HCT116 (cell line): ENCODE measurements at regions not wholly inside any gene's neighbourhood (a gene's known extent, or its start where the extent isn't known, plus 50 kb on each side); places are given as distances from the start of the nearest gene placed in this dataset.

Source experiments
- ATAC-seq: fragments of 200-7000 bp; cut with Tn5 transposase; 2 replicates; pipeline ENCODE4 v1.9.1; 2020; ENCODE audit warnings: mild to moderate bottlenecking, moderate library complexity
- BruUV-seq: library from RNA; stranded (reverse); fragments of 400-500 nt; replicated peaks from 2 replicates; lab custom pipeline; 2021; lab: Mats Ljungman, UMichigan
- CTCF ChIA-PET: fragments of 300-600 bp; sonication (Branson Sonifier 250); formaldehyde crosslinking; loops from one replicate; lab custom pipeline; 2021; ENCODE audit warnings: antibody characterized with exemption; lab: Charles Lee
- POLR2A ChIA-PET: fragments of 300-600, 350-600 bp; sonication (Branson Sonifier 250); formaldehyde crosslinking; loops from one replicate; lab custom pipeline; 2021; ENCODE audit warnings: antibody characterized with exemption; lab: Charles Lee
- RAD21 ChIA-PET, 2 experiments: fragments of 300-600 bp; sonication (Branson Sonifier 250); formaldehyde crosslinking; loops; one replicate each; lab custom pipeline; 2023; ENCODE audit warnings: low total read pairs in 2 of 2; ENCODE audit not compliant: uncharacterized antibody in 2 of 2, unreplicated experiment in 2 of 2, low non-redundant PET in 1 of 2; lab: Charles Lee
- DNase-seq: peaks from one replicate; pipeline ENCODE4 v3.0.0-alpha.2; 2010; ENCODE audit warnings: low read depth, low spot score
- H2AFZ ChIP-seq: fragments of 200-600 bp; shearing (Covaris generic), sonication (generic); 2 replicates; pipeline ENCODE4 v1.6.1; 2017; ENCODE audit warnings: low read depth, mixed run types, mixed read lengths, antibody characterized with exemption, low read length; ENCODE audit not compliant: poor library complexity, severe bottlenecking
- H3K27ac ChIP-seq: 2 replicates; pipeline ENCODE4 v1.5.1; 2012; ENCODE audit warnings: low read depth, low read length
- H3K27me3 ChIP-seq: fragments of 200-600 bp; sonication (generic); 2 replicates; pipeline ENCODE4 v1.6.1; 2016; ENCODE audit warnings: mixed run types, low read length, mixed read lengths; ENCODE audit not compliant: insufficient read depth
- H3K36me3 ChIP-seq, 2 experiments: fragments of 200-500 bp in 1 of 2; fragments of 200-600 bp in 1 of 2; sonication (Bioruptor generic) in 1 of 2; sonication (generic) in 1 of 2; 2 replicates each; pipeline versions ENCODE4 v1.5.1 to v1.6.1; 2014 to 2016; ENCODE audit warnings: low read length in 2 of 2, inconsistent platforms in 1 of 2, mixed read lengths in 1 of 2, mixed run types in 1 of 2; ENCODE audit not compliant: insufficient read depth in 2 of 2, control insufficient read depth in 1 of 2
- H3K4me1 ChIP-seq, 2 experiments: fragments of 200-600 bp in 1 of 2; sonication (generic) in 1 of 2; 2 replicates each; pipeline versions ENCODE4 v1.5.1 to v1.6.1; 2012 to 2017; ENCODE audit warnings: low read length in 2 of 2, inconsistent platforms in 1 of 2, mild to moderate bottlenecking in 1 of 2, mixed read lengths in 1 of 2, mixed run types in 1 of 2, moderate library complexity in 1 of 2; ENCODE audit not compliant: insufficient read depth in 2 of 2, control insufficient read depth in 1 of 2
- H3K4me2 ChIP-seq: fragments of 200-600 bp; sonication (generic); 2 replicates; pipeline ENCODE4 v1.6.1; 2017; ENCODE audit warnings: mixed run types, low read length, mixed read lengths
- H3K4me3 ChIP-seq, 2 experiments: fragments of 200-600 bp in 1 of 2; sonication (generic) in 1 of 2; replicated peaks in 1 of 2; 2 replicates each; pipeline ENCODE4 v1.5.1; 2011 to 2016; ENCODE audit warnings: low read length in 2 of 2, control low read depth in 1 of 2, low read depth in 1 of 2, mild to moderate bottlenecking in 1 of 2, mixed read lengths in 1 of 2, mixed run types in 1 of 2
- H3K79me2 ChIP-seq: fragments of 200-600 bp; sonication (generic); 2 replicates; pipeline ENCODE4 v1.6.1; 2017; ENCODE audit warnings: mild to moderate bottlenecking, mixed run types, low read length, moderate library complexity, mixed read lengths; ENCODE audit not compliant: insufficient read depth
- H3K9ac ChIP-seq: fragments of 200-600 bp; sonication (generic); 2 replicates; pipeline ENCODE4 v1.6.1; 2016; ENCODE audit warnings: low read length, mixed read lengths
- H3K9me2 ChIP-seq: fragments of 200-600 bp; sonication (generic), shearing (Covaris generic); 2 replicates; pipeline ENCODE4 v1.6.1; 2017; ENCODE audit warnings: mixed run types, mild to moderate bottlenecking, moderate library complexity; ENCODE audit not compliant: insufficient read depth
- H3K9me3 ChIP-seq, 2 experiments: fragments of 200-500 bp in 1 of 2; fragments of 200-600 bp in 1 of 2; sonication (Bioruptor generic) in 1 of 2; sonication (generic) in 1 of 2; 2 replicates each; pipeline ENCODE4 v1.6.1; 2014 to 2017; ENCODE audit warnings: low read length in 2 of 2, mixed read lengths in 2 of 2, inconsistent platforms in 1 of 2, low read depth in 1 of 2, mild to moderate bottlenecking in 1 of 2, mixed run types in 1 of 2, moderate library complexity in 1 of 2; ENCODE audit not compliant: control insufficient read depth in 1 of 2, insufficient read depth in 1 of 2
- H4K20me1 ChIP-seq: fragments of 200-600 bp; sonication (generic), shearing (Covaris generic); 2 replicates; pipeline ENCODE4 v1.6.1; 2017; ENCODE audit warnings: mixed run types, mild to moderate bottlenecking, moderate library complexity; ENCODE audit not compliant: insufficient read depth
- CTCF ChIP-seq, 3 experiments: fragments of 200-600 bp in 1 of 3; sonication (generic) in 1 of 3; IDR thresholded peaks in 2 of 3; conservative IDR thresholded peaks in 1 of 3; 2 replicates each; pipeline ENCODE4 v1.5.1; 2012 to 2017; ENCODE audit warnings: low read depth in 2 of 3, low read length in 2 of 3, antibody characterized with exemption in 1 of 3, borderline replicate concordance in 1 of 3, control low read depth in 1 of 3, mild to moderate bottlenecking in 1 of 3, mixed read lengths in 1 of 3, mixed run types in 1 of 3, moderate library complexity in 1 of 3; ENCODE audit not compliant: insufficient read depth in 1 of 3
- EGR1 ChIP-seq: IDR thresholded peaks from 2 replicates; pipeline ENCODE4 v1.6.1; 2012; ENCODE audit warnings: low read depth
- POLR2A ChIP-seq: IDR thresholded peaks from 2 replicates; pipeline ENCODE4 v1.7.0; 2011; ENCODE audit warnings: borderline replicate concordance; ENCODE audit not compliant: insufficient read depth, insufficient read length; ENCODE audit errors: extremely low read depth
- REST ChIP-seq: IDR thresholded peaks from 2 replicates; pipeline ENCODE4 v1.6.1; 2012; ENCODE audit warnings: low read depth
- TCF7L2 ChIP-seq: IDR thresholded peaks from 2 replicates; pipeline ENCODE4 v1.7.0; 2011; ENCODE audit warnings: borderline replicate concordance, inconsistent platforms; ENCODE audit not compliant: insufficient read depth, insufficient read length; ENCODE audit errors: extremely low read depth
- YY1 ChIP-seq: IDR thresholded peaks from 2 replicates; pipeline ENCODE4 v1.6.1; 2011; ENCODE audit warnings: low read length, low read depth, moderate library complexity, mild to moderate bottlenecking; ENCODE audit not compliant: insufficient replicate concordance; ENCODE audit errors: extremely low read depth
- ZFX ChIP-seq: fragments of 450-650 bp; IDR thresholded peaks from 2 replicates; pipeline ENCODE4 v1.6.1; 2017
- ZNF274 ChIP-seq: fragments of 200-500 bp; sonication (Bioruptor generic); IDR thresholded peaks from 2 replicates; pipeline ENCODE4 v1.6.1; 2014; ENCODE audit warnings: mild to moderate bottlenecking, low read depth, low read length, inconsistent platforms
- intact Hi-C: fragments of 100-400 bp; cut with micrococcal nuclease; formaldehyde crosslinking; loops from 2 replicates; pipeline ENCODE4 v1.10.0; 2022

GRCh38 chr2:78778756-78779510 is 246.6 kb upstream of the REG3G start:
- Histone ChIP-seq H2AFZ (no peak overlapping the region), H4K20me1 (no peaks in the 10 kb centered on the region), H3K9ac (no peak overlapping the region), H3K4me1 (no peaks in the 10 kb centered on the region), H3K79me2 (no peaks in the 10 kb centered on the region), H3K9me3 (peaks cover 9 to 21% of the 10 kb centered on the region in 2 experiments; a peak in 2 of 4 replicates), H3K4me3 (no peak overlapping the region), H3K9me2 (no peaks in the 10 kb centered on the region), H3K27ac (no peak overlapping the region), H3K27me3 (no peaks in the 10 kb centered on the region), H3K36me3 (no peaks in the 10 kb centered on the region), H3K4me2 (no peak overlapping the region)
- ATAC-seq (no peak), DNase-seq (no peak)
- intact Hi-C loops, result no loop called here
- no TSS peak for BruUV-seq
- CTCF ChIA-PET, result no interaction called here
- RAD21 ChIA-PET, result no interaction called here
- POLR2A ChIA-PET, result no interaction called here
- no peak for TF ChIP-seq REST
- no peak for TF ChIP-seq ZFX
- TF ChIP-seq YY1, result no peak
- TF ChIP-seq ZNF274, result no peak
- no peak for TF ChIP-seq CTCF (IDR thresholded peaks at IDR 0.05 in 2 of 3, conservative IDR thresholded peaks at IDR 0.05 in 1 of 3; ENCODE audit: borderline replicate concordance in 1 of 3, insufficient read depth in 1 of 3, low read depth in 2 of 3, low read length in 2 of 3)
- TF ChIP-seq POLR2A, result no peak
- TF ChIP-seq TCF7L2, result no peak
- no peak for TF ChIP-seq EGR1
